Epithelial cell of prostate (primary cell): ENCODE measurements at regions not wholly inside any gene's neighbourhood (a gene's known extent, or its start where the extent isn't known, plus 50 kb on each side); places are given as distances from the start of the nearest gene placed in this dataset.
A peak's percentile ranks its signal among the peaks of the same experiment; 100 is the strongest.

ENCODE experiments used
- DNase-seq: peaks from one replicate; pipeline ENCODE4 v3.0.0-alpha.2; 2011; ENCODE audit warnings: low read depth, low spot score
- H3K27ac ChIP-seq: fragments of 450-650 bp; 2 replicates; pipeline ENCODE4 v1.5.1; 2017; ENCODE audit warnings: mild to moderate bottlenecking

DNA sequence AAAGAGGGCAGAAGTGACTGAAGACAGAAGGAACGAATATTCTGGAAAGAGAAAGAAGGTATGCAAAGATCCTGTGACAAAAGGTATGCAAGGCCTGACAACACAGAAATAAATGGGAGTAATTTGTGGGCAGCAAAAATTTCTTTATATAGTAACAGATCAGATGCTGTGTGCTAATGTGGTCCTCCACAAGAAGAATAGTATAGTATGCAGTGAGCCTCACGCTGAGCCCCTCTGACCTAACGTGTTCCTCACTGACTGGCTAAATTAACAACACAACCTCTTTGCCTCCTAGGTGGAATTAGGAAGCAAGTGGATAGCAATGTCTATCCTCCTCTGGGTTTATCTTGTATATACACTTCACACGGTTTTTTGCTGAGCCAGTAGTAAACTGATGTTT is 143.1 kb upstream of the SESN3 start:
- DNase-seq, result no peak
- H3K27ac ChIP-seq, result no peak overlapping the region

DNA sequence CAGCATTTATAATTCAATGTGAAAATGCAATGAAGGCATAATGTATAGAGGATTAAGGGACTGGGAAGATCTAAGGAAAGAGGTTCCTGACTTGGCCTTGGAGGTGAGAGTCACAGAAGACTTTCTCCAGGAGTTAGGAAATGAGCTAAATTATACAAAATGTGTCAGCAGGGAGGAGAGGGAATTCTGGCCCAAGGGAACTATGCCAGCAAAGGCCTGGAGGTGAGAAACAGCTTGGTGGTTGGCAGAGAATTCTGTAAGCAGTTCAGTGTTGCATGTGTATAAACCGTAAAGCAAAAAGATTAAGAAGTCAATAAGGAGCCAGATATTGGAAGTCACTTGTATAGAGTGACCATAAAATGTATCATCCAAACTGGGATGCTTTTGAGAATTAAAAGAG is 142.2 kb upstream of the SESN3 start:
- no peak for DNase-seq
- no peak overlapping the region for H3K27ac ChIP-seq

DNA sequence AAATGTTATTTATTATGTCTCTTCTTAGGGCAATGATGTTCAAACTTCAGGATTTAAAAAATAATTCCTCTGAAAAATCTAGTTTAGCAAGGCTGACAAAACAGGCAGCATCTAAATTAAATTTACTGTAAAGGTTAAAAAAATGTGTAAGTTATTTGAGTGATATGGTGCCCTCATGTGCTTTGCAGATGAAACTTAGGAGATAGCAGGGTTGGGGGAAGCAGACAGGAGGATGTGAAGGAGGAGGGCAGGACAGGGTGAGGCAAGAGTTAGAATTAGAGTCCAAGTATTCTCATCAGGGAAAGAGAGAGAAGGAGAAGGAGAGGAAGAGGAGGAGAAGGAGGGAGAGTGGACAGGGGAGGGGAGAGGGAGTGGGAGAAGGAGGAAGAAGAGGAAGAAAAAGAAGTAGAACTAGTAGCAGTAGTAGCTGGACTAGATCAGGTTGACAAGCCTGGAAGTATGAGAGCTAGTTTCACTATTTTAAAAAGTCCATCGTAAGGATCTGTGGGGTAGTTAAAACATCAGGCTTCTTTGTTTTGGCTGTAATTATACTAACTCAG is 141.2 kb upstream of the SESN3 start:
- no peak overlapping the region for H3K27ac ChIP-seq
- DNase-seq, result no peak

DNA sequence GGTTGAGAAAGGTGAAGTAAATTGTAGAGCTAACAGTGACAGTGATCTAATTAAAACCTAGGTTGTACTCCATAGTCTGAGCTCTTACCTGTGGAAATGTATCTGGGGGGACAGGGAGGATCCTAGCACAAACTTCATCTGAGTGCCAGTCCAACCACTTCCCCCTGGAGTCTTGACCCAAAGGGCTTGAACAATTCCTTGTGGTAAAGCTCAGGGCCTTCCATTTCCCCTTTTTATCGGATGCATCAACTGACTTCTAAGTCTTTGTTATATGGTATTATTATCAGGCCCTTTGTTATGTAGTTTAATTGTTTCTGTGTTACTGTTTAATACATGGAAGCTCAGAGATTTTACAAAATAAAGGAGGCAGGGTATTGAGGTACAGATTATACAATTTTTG is 140.2 kb upstream of the SESN3 start:
- no peak for DNase-seq
- no peak overlapping the region for H3K27ac ChIP-seq

DNA sequence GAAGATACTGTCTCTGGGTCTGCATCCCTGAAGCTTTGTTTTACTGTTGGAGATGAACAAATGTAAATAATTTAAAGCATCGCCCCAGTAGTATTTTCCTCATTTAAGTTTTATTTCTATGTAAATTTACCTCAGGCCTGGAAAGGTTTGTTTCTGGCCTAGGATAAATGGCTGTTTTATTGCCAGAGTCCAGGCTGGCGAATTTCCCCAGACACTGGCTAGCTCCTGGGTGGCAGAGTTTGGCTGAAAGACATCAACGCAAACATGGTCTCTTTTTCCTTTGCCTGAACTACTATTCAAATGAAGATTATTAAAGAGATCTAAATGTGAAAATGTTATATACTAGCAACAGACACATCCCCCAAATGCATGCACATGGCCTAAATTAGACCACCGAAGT is 136.7 kb upstream of the SESN3 start:
- no peak for DNase-seq
- H3K27ac ChIP-seq, result no peak overlapping the region

DNA sequence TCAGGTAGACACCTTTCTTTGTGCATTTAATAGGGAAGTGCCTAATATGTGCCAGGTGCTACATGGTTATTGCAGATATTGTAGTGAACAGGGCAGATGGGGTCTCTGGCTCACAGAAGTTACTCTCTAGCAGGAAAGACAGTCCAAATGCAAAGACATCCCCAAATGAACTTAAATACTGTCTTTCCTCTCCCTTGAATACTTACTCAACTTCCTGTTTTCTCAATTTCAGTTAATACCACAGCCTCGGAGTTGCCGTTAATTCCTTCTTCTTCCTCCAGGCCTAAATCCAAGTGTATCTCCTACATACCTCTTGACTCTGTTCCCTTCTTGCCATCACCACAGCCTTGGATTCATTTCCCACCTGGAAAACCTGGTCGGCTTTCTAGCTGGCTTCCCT is 134.3 kb upstream of the SESN3 start:
- DNase-seq, result no peak
- H3K27ac ChIP-seq, result no peak overlapping the region

DNA sequence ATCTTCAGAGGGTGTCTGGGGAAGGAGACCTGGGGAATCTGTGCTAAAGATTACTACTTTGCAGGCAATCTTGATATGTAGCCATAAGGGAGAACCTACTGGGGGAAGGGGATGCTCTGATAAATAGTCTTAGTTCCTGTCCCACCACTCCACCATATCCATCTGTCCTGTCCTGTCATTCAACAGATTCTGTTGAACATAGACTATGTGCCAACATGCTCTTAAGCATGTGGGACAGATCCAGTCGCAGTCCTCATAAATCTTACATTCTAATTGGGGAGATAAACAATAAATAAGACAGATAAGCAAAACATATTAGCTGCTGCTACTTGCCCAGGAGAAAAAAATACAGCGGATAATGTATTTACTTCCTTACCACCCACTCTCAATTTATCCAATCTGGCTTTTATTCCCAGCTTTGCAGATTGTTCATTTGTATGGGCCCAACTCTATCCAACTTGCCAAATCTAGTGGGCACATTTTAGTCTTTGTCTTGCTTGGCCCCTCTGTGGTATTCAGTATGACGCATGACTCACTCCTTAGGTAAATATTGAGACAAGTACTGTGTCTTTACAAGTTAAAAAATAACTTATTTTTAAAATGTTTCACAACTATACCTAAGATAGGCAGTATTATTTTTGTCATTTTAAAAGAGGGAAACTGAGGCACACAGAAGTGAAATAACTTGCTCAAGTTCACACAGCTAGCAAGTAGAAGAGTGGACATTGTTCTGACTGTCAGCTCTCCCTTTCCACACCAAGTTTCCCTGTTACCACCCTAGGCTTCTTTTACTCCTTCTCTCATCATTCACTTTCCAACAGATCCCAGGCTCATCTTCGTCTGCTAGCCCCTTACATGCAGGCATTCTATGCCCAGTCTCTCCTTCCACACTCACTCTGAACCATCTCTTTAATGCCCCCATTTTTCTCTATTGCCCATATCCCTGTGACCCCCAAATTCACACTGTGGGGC is 133.6 kb upstream of the SESN3 start:
- DNase-seq, result peak; percentile 31
- H3K27ac ChIP-seq, result no peak overlapping the region

DNA sequence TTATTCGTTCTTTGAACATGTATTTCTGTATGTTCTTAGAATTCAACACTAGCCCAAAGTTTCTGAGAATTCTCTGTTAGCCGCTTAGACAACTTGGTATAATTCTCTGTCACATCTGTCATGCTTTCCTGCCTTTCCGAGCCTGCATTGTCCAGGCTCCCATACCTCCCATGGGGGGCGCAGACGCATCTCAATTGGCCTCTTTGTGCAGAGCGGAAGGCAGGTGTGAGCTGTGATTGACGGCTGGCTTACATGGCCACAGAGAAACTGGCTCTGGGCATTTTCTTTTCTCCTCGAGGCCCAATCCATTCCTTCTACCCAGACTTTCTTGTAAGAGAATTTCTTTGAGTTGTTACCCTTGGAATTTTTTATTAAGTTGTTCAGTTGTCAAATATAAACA is 132.7 kb upstream of the SESN3 start:
- DNase-seq, result no peak
- no peak overlapping the region for H3K27ac ChIP-seq

DNA sequence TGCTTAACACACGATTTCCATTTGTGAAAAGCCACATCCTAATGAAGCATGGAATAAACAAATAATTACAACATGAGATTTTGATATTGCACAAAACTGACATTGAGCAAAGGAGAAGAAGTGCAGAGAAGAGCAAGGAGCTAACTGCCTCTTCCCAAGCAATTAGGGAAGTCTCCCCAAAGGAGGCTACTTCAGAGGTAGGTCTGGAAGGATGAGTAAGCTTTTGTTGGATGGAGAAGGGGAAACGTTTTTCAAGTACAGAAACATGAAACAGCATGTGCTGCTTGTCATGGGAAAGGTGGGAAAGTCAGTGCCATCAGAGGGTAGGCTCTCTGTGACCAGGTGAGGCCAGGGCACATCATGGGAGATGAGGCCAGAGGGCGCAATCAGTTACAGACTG is 132.2 kb upstream of the SESN3 start:
- DNase-seq, result no peak
- H3K27ac ChIP-seq, result no peak overlapping the region

DNA sequence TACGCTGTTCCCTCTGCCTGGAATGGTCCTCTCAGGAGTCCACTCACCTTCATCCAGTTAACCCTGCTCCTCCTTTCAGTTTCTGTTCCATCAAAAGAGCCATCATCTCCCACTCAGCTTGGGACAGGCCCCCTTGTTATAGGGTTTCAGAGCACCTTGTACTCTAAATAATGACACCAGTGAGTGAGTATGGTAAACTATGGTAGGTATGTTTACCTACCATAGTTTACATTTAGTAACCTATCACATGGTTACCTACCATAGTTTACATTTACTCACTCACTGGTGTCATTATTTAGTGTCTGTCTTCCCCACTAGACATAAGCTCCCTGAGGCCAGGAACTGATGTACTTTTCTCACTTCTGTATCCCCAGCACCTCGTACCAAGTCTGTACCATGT is 130.2 kb upstream of the SESN3 start:
- no peak overlapping the region for H3K27ac ChIP-seq
- no peak for DNase-seq

DNA sequence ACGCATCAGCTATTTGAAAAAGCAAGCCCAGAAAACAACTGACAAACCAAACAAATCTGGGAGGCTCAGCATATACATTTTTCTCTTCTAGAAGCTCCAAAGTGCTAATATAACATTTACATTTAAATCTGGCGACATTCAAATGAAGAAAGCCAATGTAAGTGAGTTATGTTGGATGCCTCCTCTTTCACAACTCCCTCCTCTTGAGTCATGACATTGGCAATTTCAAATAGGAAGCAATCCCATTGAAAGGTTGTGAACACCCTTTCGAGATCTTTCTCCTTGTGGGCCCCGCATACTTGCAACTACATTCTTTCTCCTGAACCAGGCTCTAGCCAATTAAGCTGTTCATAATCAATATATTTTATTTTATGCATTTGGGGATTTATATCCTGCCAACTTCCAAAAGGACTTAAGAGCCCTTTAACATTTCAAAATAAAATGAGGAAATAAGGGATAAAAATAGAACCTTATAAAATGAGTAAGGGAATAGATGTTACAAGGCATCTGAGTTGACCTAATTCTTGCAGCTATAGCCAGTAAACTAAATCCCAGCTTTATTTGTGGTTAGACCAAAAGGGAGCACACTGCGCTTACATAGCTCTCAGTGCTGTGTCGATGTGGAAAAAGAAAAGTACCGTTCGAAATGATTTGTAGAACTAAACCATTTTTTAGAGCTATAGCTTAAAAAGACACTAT is 129.5 kb upstream of the SESN3 start:
- no peak for DNase-seq
- H3K27ac ChIP-seq, result no peak overlapping the region

DNA sequence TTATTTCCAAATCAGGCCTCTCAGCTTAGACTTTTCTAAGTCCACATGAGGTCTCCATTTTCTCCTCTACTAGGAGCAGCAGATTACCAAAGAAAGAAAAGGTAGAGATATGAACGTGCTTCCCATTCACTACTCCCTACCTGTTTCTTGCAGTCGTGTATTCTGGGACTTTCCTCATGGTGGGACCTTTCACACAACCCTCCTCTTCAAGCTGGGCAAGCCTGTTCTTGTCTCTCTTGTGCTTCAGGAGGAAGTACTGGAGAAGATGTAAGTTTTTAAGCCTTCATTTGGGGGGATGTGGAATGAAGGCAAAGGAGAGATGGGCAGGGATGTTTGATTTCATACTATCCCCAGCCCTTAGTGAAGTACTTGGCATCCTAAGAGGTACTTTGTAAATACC is 128.8 kb upstream of the SESN3 start:
- no peak for DNase-seq
- H3K27ac ChIP-seq, result no peak overlapping the region

DNA sequence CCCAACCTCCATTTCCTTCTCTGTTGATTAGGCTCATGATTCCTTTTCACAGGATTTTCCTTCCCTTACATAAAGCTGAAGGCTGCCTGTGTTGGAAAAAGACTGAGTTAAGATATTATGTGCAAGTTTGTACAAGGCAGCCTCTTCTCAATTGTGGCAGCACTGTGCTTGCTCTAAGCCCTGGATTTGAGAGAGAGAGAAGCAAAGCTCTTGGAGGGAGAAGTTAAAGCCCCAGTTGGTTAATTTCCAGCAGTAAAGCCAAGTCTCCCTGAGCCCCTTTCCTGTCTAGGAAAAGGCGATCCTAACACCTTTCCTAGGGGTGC is 128.3 kb upstream of the SESN3 start:
- no peak overlapping the region for H3K27ac ChIP-seq
- no peak for DNase-seq

DNA sequence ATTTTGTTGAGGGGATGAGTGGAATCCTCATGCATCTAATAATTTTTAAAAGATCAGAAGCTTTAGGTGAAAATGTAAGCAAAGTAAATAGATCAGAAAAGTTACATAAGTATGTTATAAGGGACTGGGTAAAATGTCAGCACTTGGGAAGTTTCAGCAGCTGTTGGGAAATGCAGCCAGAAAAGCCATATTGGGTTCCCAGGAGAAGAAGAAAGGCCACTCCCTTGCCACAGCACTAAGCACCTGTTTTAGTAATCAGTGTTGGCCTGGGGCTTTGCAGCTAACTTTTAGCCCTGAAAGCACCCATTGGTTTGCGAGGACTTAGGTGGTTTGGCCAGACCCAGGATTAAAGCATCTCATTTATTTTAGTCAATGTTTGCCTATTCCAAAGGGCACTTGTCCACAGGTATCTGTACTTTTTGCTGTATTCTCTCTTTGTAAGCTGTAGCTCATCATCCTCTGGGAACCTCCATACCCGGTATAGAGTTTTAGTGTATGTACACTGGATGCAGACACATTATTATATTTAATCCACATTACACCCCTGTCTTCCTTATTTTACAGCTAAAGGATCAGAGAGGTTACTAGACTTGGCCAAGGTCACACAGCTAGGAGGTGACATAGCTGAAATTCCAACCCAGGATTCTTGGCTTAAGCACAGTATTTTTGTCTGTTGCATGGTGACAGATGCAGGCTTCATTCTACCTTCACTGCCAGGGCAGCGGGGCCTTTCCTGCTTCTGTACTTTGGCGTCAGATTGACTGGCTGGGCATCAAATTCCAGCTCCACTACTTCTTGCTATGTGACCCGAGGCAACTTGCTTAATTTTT is 127.7 kb upstream of the SESN3 start:
- no peak for DNase-seq

DNA sequence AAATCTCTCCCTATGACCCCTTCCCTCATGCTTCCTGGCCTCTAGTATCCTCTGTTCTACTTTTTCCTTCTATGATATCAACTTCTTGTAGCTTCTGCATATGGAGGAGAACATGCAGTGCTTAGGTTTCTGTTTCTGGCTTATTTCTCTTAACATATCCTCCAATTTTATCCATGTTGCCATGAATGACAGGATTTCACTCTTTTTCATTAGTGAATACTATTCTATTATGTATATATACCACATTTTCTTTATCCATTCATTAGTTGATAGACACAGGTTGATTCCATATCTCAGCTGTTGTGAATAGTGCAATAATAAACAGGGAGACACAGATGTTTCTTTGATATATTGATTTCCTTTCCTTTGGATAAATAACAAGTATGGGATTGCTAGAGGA is 123.3 kb upstream of the SESN3 start:
- DNase-seq, result no peak
- no peak overlapping the region for H3K27ac ChIP-seq

More for the DNA sequence above, 127.7 kb upstream of the SESN3 start:
- no peak overlapping the region for H3K27ac ChIP-seq

DNA sequence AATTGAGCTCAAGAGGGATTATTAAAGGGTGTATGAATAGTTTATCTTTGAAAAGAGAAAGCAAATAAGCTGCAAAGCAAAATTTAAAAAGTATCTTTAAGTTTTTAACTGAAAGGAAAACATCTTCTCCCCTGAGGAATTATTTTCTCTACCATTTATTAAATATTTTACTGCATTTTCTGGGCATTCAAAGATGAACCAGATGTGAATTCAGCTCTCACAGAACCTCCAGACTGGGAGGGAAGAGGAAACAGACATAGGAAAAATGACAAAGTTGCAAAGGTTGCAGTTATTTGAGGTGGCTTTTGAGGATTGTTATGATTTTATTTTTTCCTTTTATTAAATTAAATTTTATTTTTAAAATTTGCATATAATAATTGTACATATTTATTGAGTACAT is 122.7 kb upstream of the SESN3 start:
- no peak overlapping the region for H3K27ac ChIP-seq
- DNase-seq, result no peak

DNA sequence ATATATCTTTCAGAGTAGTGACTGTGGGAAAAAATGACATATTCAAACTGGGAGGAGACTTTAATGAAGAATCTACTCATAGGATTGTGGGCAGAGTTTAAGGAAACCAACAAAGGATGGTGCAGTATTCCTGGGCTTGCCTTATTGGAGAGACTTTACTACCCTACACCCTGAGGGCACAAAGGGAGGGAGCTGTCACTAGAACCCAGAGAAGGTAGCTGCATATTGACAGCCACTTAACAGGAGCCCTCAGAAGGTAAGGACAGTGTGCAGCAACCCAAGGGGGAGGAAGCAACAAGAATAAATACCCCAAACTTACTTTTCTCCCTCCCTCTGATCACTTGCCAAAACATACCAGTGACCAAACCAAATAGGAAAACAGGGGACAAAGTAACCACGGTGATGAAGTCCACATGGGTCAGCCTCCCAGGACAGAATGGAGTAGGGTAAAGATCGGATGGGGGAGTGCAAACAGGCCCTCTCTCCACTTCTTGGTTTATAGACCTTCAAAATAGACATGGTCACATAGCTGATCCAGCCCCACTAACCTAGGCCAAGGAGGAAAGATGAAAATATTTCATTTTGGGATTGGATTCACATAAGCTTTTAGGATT is 121.8 kb upstream of the SESN3 start:
- DNase-seq, result no peak
- no peak overlapping the region for H3K27ac ChIP-seq

DNA sequence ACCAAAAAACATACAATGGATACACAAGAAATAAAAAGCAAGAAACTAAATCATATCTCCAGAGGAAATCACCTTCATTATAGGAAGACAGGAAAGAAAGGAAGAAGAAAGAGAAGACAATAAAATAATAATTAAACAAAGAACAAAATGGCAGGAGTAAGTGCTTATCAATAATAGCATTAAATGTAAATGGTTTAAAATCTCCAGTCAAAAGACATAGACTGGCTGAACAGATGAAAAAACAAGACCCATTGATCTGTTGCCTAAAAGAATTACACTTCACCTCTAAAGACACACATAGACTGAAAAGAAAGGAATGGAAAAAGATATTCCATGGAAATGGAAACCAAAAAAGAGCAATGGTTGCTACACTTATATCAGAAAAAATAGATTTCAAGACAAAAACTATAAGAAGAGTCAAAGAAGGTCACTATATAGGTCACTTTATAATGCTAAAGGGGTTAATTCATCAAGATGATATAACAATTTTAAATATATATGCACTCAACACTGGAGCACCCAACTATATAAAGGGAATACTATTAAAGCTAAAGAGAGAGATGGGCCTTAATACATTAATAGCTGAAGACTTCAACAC is 118.4 kb upstream of the SESN3 start:
- no peak for DNase-seq
- no peak overlapping the region for H3K27ac ChIP-seq

DNA sequence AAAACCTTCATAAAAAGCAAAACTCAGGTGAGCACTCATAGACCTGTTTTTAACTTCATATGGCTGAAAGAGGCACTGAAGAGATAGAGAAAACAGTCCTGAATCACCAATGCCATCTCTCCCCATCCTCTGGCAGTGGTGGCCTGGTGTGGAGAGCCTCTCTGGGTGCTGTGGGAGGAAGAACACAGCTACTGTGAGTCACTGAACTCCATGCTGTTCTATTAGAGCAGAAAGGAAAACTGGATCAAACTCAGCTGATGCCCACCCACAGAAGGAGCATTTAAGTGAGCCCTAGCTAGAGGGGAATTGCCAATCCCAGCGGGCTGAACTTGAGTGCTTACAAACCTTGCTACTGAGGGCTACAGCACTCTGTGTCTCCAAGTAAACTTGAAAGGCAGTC is 115.3 kb upstream of the SESN3 start:
- no peak for DNase-seq
- H3K27ac ChIP-seq, result no peak overlapping the region

DNA sequence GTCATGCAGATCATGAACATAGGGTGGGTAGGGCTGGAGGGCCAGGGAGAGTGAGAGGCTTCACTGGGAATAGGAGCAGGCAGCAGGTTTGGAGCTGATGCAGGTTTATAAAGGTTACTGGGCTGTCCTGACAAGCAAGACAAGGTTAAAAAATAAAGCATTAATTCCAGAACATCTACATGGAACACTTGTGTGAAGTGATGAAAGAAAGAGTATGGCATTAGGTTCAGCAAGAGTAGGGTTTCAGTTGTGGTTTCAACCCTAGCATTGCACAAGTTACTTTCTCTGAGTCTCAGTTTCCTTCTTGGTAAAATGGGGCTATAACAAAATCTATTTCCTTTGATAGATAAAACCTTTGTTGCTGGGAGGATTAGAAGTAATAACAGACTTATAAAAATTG is 114.6 kb upstream of the SESN3 start:
- H3K27ac ChIP-seq, result peak overlapping the region; percentile 28
- no peak for DNase-seq
